SIG-M5 treated with dmso at 0.1 percent for 504 hours (cell line): ENCODE measurements at regions not wholly inside any gene's neighbourhood (a gene's known extent, or its start where the extent isn't known, plus 50 kb on each side); places are given as distances from the start of the nearest gene placed in this dataset.
"Not testable (repeated sequence)": the region's sequence is repeated elsewhere in the genome, so short reads cannot be mapped to it uniquely, and the experiment has no call there.

Experiments used
- DNase-seq: peaks from one replicate; lab custom pipeline; 2025; ENCODE audit not compliant: unreplicated experiment; lab: John Stamatoyannopoulos, UW

GRCh38 chr5:173434270-173434669 is 106.1 kb upstream of the STC2 start:
- DNase-seq, result no peak

GRCh38 chr5:173430394-173430793 is 102.2 kb upstream of the STC2 start:
- DNase-seq, result no peak

GRCh38 chr5:173429489-173430150 is 101.4 kb upstream of the STC2 start:
- DNase-seq, result no peak

- DNase-seq, result no peak
These were observed 95.4 kb upstream of the STC2 start for GRCh38 chr5:173423452-173424117.

- DNase-seq, result no peak
These were observed 91.9 kb upstream of the STC2 start for GRCh38 chr5:173420108-173420507.

GRCh38 chr5:173413471-173413982 is 85.3 kb upstream of the STC2 start:
- DNase-seq, result no peak

GRCh38 chr5:173412566-173412965 is 84.4 kb upstream of the STC2 start:
- no peak for DNase-seq

GRCh38 chr5:173411791-173412555 is 83.8 kb upstream of the STC2 start:
- no peak for DNase-seq

- DNase-seq, result no peak
These were observed 82.4 kb upstream of the STC2 start for GRCh38 chr5:173410459-173411233.

- no peak for DNase-seq
These were observed 80.7 kb upstream of the STC2 start for GRCh38 chr5:173408946-173409345.

GRCh38 chr5:173399851-173400250 is 71.6 kb upstream of the STC2 start:
- DNase-seq, result no peak

GRCh38 chr5:173397516-173397915 is 69.3 kb upstream of the STC2 start:
- peak; percentile 97 for DNase-seq

- no peak for DNase-seq
These were observed 68.2 kb upstream of the STC2 start for GRCh38 chr5:173396311-173396993.

- DNase-seq, result no peak
These were observed 67.7 kb upstream of the STC2 start for GRCh38 chr5:173395933-173396308.

GRCh38 chr5:173395257-173395932 is 67.2 kb upstream of the STC2 start:
- DNase-seq, result no peak

- no peak for DNase-seq
These were observed 66.5 kb upstream of the STC2 start for GRCh38 chr5:173394701-173395100.

GRCh38 chr5:173392172-173392571 is 64.0 kb upstream of the STC2 start:
- DNase-seq, result no peak

- DNase-seq, result no peak
These were observed 62.8 kb upstream of the STC2 start for GRCh38 chr5:173391031-173391430.

GRCh38 chr5:173387293-173387692 is 59.1 kb upstream of the STC2 start:
- DNase-seq, result not testable (repeated sequence)

- no peak for DNase-seq
These were observed 57.7 kb upstream of the STC2 start for GRCh38 chr5:173385832-173386360.
